Astrocyte of the cerebellum (primary cell): ENCODE measurements at regions not wholly inside any gene's neighbourhood (a gene's known extent, or its start where the extent isn't known, plus 50 kb on each side); places are given as distances from the start of the nearest gene placed in this dataset.

Experiments
- DNase-seq: peaks from one replicate; pipeline ENCODE4 v3.0.0-alpha.2; 2011; ENCODE audit warnings: low read depth
- H3K4me3 ChIP-seq: 2 replicates; pipeline ENCODE4 v1.5.1; 2011; ENCODE audit warnings: mild to moderate bottlenecking, low read depth, low read length, moderate library complexity
- in situ Hi-C: cut with HindIII; loops from 2 replicates; pipeline ENCODE4 v1.10.0; 2017; ENCODE audit warnings: low sequenced_read_pairs
- TF ChIP-seq, protein P1 (sequence below): IDR thresholded peaks from 2 replicates; pipeline ENCODE4 v1.5.1; 2012; ENCODE audit warnings: low read length, low read depth, moderate library complexity, mild to moderate bottlenecking; ENCODE audit errors: missing control alignments

DNA sequence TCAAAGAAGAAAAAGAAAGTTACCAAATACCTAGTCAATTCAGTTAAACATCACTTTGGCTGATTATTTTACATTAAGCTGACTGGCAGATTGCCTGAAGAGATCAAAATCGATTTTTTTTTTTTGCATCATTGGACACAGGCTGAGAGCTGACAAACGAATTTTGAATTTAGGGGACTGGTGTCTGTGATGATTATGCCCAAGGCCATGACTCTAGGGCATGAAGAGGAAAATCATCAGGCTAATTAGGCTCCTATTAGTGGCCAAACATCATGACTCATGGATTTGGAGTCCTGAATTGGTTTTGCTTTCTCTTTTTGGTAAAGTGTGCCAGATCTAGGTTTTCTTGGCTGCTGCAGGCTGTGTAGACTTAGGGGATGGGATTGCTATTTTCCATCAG is 829.3 kb upstream of the LCORL start:
- H3K4me3 ChIP-seq, result no peak overlapping the region
- DNase-seq, result no peak
- TF ChIP-seq, protein P1, sequence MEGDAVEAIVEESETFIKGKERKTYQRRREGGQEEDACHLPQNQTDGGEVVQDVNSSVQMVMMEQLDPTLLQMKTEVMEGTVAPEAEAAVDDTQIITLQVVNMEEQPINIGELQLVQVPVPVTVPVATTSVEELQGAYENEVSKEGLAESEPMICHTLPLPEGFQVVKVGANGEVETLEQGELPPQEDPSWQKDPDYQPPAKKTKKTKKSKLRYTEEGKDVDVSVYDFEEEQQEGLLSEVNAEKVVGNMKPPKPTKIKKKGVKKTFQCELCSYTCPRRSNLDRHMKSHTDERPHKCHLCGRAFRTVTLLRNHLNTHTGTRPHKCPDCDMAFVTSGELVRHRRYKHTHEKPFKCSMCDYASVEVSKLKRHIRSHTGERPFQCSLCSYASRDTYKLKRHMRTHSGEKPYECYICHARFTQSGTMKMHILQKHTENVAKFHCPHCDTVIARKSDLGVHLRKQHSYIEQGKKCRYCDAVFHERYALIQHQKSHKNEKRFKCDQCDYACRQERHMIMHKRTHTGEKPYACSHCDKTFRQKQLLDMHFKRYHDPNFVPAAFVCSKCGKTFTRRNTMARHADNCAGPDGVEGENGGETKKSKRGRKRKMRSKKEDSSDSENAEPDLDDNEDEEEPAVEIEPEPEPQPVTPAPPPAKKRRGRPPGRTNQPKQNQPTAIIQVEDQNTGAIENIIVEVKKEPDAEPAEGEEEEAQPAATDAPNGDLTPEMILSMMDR, result no peak
- in situ Hi-C loops, result no loop called here

DNA sequence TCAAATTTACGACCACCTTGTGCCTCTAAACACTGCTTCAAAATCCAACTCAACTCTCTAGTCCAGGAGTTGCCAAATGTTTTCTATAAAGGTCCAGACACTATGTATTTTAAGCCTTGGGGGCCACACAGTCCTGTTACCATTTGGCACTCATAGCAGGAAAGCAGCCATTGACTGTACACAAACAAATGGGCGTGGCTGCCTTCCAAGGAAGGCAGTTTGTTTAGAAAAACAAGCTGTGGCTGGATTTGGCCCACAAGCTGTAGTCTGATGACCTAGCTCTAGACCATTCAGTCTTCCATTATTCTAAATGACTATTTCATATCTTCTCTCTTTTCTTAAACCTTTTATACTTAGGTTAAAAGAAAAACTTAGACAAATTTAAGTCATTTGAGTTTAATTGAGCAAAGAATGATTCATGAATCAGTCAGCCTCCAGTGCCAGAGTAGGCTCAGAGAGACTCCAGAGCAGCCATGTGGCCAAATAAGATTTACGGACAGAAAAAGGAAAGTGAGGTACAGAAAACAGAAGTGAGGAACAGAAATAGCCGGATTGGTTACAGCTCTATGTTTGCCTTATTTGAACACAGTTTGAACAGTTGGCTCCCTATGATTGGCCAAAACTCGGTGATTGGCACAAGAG is 825.8 kb upstream of the LCORL start:
- DNase-seq, result no peak
- TF ChIP-seq, protein P1, result no peak
- no peak overlapping the region for H3K4me3 ChIP-seq
- in situ Hi-C loops, result no loop called here

DNA sequence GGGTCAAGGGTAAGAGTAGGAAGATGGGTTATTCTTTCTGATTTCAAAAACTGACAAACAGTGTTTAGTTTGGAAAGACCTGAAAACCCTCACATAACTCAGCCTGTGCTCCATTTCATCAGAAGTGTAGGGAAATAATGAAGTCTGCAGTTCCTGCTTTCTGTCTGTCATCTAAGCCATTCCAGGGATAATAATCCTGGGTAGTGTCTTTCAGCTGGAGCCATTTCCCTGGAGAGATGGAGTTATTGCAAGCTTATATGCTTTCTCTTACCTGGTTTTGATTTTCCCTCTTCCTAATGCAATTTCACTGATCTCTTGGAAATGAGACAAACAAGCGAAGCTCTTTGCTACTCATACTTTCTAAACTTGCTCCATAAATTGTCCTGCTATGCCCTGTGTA is 824.8 kb upstream of the LCORL start:
- TF ChIP-seq, protein P1, result no peak
- in situ Hi-C loops, result no loop called here
- H3K4me3 ChIP-seq, result no peak overlapping the region
- no peak for DNase-seq

DNA sequence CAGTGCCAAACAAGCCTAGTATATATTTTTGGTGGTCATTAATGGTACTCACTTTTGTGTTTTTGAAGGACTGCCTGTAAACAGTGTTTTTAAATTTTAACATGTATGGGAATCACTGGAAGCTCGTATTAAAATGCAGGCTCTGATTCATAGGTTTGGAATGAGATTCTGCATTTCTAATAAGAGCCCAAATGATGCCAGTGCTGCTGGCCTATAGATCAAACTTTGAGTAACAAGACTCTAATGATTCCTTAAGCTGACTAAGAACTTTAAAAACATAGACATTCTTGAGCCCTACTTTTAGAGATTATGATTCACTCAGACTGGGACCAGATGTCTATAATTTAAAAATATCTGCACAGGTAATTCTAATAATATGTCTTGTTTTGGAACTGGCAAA is 823.2 kb upstream of the LCORL start:
- TF ChIP-seq, protein P1, result no peak
- peak; percentile 29 for DNase-seq
- H3K4me3 ChIP-seq, result no peak overlapping the region
- in situ Hi-C loops, result no loop called here

DNA sequence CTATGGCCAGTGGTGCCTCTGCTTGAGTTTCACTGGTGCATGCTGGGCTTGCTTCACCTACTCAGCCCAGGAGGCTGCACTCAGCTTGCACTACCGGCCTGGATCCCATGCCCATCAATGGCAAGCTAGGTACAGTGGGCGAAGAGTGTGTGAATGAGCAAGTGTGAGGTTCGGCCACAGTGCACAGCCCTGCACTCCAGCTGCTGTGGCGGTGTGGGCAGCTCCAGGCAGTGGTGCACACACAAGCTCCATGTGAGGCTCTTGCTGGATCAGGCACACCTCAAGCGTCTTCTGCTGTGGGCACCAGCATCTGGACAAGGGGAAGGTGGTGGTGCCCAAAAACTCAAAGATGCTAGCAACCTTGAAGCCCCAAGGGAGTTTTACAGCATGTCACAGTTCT is 820.9 kb upstream of the LCORL start:
- H3K4me3 ChIP-seq, result no peak overlapping the region
- no peak for DNase-seq
- in situ Hi-C loops, result no loop called here
- TF ChIP-seq, protein P1, result no peak

DNA sequence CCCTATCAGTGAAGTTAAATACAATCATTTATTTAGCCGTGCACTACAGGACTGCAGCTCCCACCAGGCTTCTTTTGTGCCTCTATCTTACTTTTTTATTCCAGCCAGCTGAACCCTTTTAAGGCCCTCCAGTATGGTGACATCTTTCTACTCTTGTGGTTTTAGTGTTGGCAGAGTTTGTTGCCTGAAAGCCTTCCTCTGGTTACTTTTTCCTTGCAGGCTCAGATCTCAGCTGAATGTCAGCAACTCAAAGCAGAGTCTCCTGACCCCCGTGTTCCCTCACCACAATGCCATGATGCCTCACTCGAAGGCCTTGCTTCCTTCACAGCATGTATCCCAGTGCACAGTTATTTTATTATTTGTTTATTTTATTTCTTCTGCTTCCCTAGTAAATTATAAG is 818.9 kb upstream of the LCORL start:
- DNase-seq, result peak; percentile 24
- no peak overlapping the region for H3K4me3 ChIP-seq
- in situ Hi-C loops, result no loop called here
- TF ChIP-seq, protein P1, result no peak
